Activated CD8-positive, alpha-beta memory T cell treated with anti-CD3 and anti-CD28 coated beads, Interleukin-2, amount 50 U/mL, for 48 hours (primary cell): ENCODE measurements at regions not wholly inside any gene's neighbourhood (a gene's known extent, or its start where the extent isn't known, plus 50 kb on each side); places are given as distances from the start of the nearest gene placed in this dataset.
"Not testable (repeated sequence)": the region's sequence is repeated elsewhere in the genome, so short reads cannot be mapped to it uniquely, and the experiment has no call there.

ENCODE experiments used
- DNase-seq: peaks from one replicate; pipeline ENCODE4 v3.0.0-alpha.2; 2020

- DNase-seq: no peak
Observed at GRCh38 chr20:50346374-50347283, 156.0 kb downstream of the CEBPB start.

- no peak for DNase-seq
Observed at GRCh38 chr20:50347284-50348063, 156.8 kb downstream of the CEBPB start.

- DNase-seq: no peak
Observed at GRCh38 chr20:50348096-50348495, 157.5 kb downstream of the CEBPB start.

- DNase-seq: no peak
Observed at GRCh38 chr20:50350510-50351249, 159.5 kb upstream of the PTPN1 start.

GRCh38 chr20:50351541-50351940, 158.6 kb upstream of the PTPN1 start:
- no peak for DNase-seq

- no peak for DNase-seq
Observed at GRCh38 chr20:50353289-50353961, 156.8 kb upstream of the PTPN1 start.

GRCh38 chr20:50354721-50355589, 155.2 kb upstream of the PTPN1 start:
- DNase-seq: no peak

- no peak for DNase-seq
Observed at GRCh38 chr20:50355590-50356524, 154.3 kb upstream of the PTPN1 start.

GRCh38 chr20:50356525-50356885, 153.7 kb upstream of the PTPN1 start:
- DNase-seq: no peak

GRCh38 chr20:50356962-50357782, 153.0 kb upstream of the PTPN1 start:
- no peak for DNase-seq

GRCh38 chr20:50357783-50358161, 152.4 kb upstream of the PTPN1 start:
- no peak for DNase-seq

GRCh38 chr20:50358166-50358565, 152.0 kb upstream of the PTPN1 start:
- DNase-seq: no peak

GRCh38 chr20:50358971-50359370, 151.2 kb upstream of the PTPN1 start:
- DNase-seq: no peak

GRCh38 chr20:50359607-50360217, 150.5 kb upstream of the PTPN1 start:
- DNase-seq: no peak

- no peak for DNase-seq
Observed at GRCh38 chr20:50360218-50360672, 149.9 kb upstream of the PTPN1 start.

- no peak for DNase-seq
Observed at GRCh38 chr20:50360921-50361320, 149.3 kb upstream of the PTPN1 start.

- DNase-seq: not testable (repeated sequence)
Observed at GRCh38 chr20:50362177-50362576, 148.0 kb upstream of the PTPN1 start.

- no peak for DNase-seq
Observed at GRCh38 chr20:50363027-50363426, 147.2 kb upstream of the PTPN1 start.

- DNase-seq: no peak
Observed at GRCh38 chr20:50363479-50363878, 146.7 kb upstream of the PTPN1 start.
